Neutrophil (primary cell): ENCODE measurements at regions not wholly inside any gene's neighbourhood (a gene's known extent, or its start where the extent isn't known, plus 50 kb on each side); places are given as distances from the start of the nearest gene placed in this dataset.

ENCODE experiments used
- H3K27ac ChIP-seq: fragments of 200-600 bp; sonication (generic); 2 replicates; pipeline ENCODE4 v1.5.1; 2016; ENCODE audit warnings: mild to moderate bottlenecking, moderate library complexity
- H3K27me3 ChIP-seq: fragments of 200-600 bp; sonication (generic); 2 replicates; pipeline ENCODE4 v1.6.0; 2016; ENCODE audit warnings: mild to moderate bottlenecking
- H3K36me3 ChIP-seq: fragments of 200-600 bp; sonication (generic); 2 replicates; pipeline ENCODE4 v1.5.1; 2017
- H3K4me1 ChIP-seq, 2 experiments: fragments of 200-600 bp in 1 of 2; sonication (generic) in 1 of 2; 1 replicate in 1 of 2; 2 replicates in 1 of 2; pipeline versions ENCODE4 v1.5.1 to v1.6.1; 2013 to 2016; ENCODE audit warnings: low read depth in 1 of 2, low read length in 1 of 2, mild to moderate bottlenecking in 1 of 2, moderate library complexity in 1 of 2; ENCODE audit not compliant: control insufficient read depth in 1 of 2, insufficient read depth in 1 of 2
- H3K4me3 ChIP-seq, 2 experiments: fragments of 200-600 bp in 1 of 2; sonication (generic) in 1 of 2; 1 replicate in 1 of 2; 2 replicates in 1 of 2; pipeline ENCODE4 v1.5.1; 2013 to 2016; ENCODE audit warnings: low read depth in 1 of 2, low read length in 1 of 2, mild to moderate bottlenecking in 1 of 2, moderate library complexity in 1 of 2
- H3K9me3 ChIP-seq: fragments of 200-600 bp; sonication (generic); 2 replicates; pipeline ENCODE4 v1.5.1; 2016
- TF ChIP-seq, protein P1 (sequence below): fragments of 200-600 bp; sonication (generic); IDR thresholded peaks from 2 replicates; pipeline ENCODE4 v1.5.1; 2016; ENCODE audit warnings: antibody characterized with exemption

DNA sequence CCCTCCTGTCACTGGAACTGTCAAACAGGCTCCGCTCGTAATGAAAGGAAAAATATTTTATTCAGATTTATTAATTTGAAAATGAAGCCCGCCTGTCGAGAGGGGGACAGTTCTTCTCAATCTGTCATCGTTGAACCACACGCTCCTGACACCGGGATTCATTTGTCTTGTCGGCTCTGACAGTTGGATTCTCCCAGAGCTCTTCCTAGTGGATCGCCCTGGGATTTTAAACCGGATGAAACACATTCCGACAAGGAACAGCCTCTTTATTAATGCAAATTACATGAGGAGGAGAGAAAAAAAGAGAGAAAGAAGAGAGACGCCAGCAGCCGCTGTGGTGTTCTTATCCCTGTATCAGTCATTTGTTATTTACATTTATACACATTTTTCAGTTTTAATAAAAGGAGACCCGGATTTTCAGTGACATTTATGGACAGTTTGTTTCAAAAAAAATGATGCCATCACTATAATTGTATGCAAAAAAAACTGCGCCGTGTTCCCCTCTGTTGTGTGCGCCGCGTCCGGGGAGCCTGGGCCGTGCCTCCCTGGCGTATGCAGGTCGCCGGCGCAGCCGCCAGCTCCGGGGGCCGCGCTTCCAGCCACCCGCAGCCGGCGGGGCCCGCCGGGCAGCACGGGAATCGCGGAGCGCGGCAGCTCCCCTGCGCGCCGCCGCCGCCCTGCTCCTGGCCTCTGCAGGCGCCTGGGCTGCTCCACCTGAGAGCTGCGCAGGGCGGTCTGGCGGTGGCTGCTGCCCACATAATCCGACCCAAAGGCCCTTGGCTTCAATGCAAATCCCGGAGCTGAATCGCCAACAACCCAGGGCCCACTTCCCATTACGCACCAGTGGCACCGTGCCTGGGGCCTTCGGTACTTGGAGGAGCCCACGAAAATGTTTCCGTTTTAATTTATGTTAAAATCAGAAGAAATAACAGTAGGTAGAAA is 237.9 kb upstream of the PBX1 start:
- H3K4me3 ChIP-seq: no peak overlapping the region
- H3K36me3 ChIP-seq: no peaks in the 10 kb centered on the region
- TF ChIP-seq, protein P1, sequence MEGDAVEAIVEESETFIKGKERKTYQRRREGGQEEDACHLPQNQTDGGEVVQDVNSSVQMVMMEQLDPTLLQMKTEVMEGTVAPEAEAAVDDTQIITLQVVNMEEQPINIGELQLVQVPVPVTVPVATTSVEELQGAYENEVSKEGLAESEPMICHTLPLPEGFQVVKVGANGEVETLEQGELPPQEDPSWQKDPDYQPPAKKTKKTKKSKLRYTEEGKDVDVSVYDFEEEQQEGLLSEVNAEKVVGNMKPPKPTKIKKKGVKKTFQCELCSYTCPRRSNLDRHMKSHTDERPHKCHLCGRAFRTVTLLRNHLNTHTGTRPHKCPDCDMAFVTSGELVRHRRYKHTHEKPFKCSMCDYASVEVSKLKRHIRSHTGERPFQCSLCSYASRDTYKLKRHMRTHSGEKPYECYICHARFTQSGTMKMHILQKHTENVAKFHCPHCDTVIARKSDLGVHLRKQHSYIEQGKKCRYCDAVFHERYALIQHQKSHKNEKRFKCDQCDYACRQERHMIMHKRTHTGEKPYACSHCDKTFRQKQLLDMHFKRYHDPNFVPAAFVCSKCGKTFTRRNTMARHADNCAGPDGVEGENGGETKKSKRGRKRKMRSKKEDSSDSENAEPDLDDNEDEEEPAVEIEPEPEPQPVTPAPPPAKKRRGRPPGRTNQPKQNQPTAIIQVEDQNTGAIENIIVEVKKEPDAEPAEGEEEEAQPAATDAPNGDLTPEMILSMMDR: no peak

DNA sequence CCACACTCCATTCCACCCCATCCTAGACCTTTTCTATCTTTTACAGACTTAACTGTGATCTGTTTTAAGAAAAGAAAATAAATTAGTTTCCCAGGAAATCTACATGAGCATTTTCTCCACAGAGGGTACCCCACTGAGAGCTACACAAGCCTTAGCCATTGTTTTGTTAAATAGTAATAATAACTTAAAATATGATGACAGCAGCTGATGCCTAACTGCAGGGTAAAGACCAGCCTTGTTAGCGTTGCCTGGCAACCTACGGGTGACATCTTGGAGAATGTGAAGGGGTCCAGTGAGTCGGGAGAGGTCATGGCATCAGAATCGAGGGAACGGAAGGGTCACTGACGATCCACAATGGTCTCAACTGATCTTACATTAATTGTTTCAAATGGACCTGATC is 233.2 kb upstream of the PBX1 start:
- peaks cover 21% of the 10 kb centered on the region for H3K27me3 ChIP-seq
- H3K27ac ChIP-seq: no peak overlapping the region
- H3K36me3 ChIP-seq: no peaks in the 10 kb centered on the region
- H3K9me3 ChIP-seq: no peaks in the 10 kb centered on the region
- TF ChIP-seq, protein P1: no peak
- no peaks in the 10 kb centered on the region for H3K4me1 ChIP-seq
- no peak overlapping the region for H3K4me3 ChIP-seq

More for the DNA sequence above, 237.9 kb upstream of the PBX1 start:
- Histone ChIP-seq H3K9me3 (no peaks in the 10 kb centered on the region), H3K4me1 (no peaks in the 10 kb centered on the region), H3K27ac (no peak overlapping the region), H3K27me3 (peaks cover 33% of the 10 kb centered on the region)

DNA sequence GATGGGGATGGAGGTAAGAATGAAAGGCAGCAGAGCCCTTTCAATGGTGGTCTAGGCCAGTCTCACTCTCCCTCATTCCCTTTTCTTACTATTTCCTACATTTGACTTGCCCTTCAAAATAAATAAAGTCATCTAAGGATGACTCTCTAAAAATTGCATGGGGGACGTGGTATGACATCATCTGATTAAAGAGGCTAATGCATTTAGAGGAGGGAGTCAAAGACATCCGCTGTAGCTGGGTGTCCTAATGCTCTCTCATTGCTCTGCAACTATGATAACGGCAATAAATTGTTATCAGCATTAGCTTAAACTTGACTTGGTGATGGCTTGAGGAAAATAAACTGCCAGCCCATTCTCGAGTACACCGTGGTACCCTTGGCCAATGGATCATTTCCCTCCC is 225.6 kb upstream of the PBX1 start:
- no peak overlapping the region for H3K27ac ChIP-seq
- H3K9me3 ChIP-seq: no peaks in the 10 kb centered on the region
- H3K27me3 ChIP-seq: no peaks in the 10 kb centered on the region
- H3K36me3 ChIP-seq: no peaks in the 10 kb centered on the region
- H3K4me3 ChIP-seq: no peak overlapping the region
- H3K4me1 ChIP-seq: no peaks in the 10 kb centered on the region
- TF ChIP-seq, protein P1: no peak

DNA sequence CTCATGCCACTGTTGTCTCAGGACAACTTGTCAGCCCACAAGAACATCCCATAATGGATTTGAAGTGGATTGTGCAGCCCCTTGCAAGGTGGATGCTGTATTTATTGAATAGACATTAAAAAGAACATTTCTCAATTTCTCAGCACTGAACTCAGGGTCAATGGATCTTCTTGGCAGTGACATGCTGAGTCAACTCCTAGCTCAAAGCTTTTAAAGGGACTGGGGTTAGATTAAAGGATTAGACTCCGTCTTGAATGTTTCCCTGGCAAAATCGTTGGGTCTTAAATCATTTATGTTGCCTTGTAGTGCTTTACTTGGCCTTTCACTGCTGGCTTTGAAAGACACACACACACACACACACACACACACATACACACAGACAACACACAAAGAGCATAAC is 221.6 kb upstream of the PBX1 start:
- H3K27ac ChIP-seq: no peak overlapping the region
- H3K4me3 ChIP-seq: no peak overlapping the region
- no peaks in the 10 kb centered on the region for H3K36me3 ChIP-seq
- H3K4me1 ChIP-seq: no peaks in the 10 kb centered on the region
- peaks cover 6% of the 10 kb centered on the region for H3K9me3 ChIP-seq
- no peaks in the 10 kb centered on the region for H3K27me3 ChIP-seq
- TF ChIP-seq, protein P1: no peak

DNA sequence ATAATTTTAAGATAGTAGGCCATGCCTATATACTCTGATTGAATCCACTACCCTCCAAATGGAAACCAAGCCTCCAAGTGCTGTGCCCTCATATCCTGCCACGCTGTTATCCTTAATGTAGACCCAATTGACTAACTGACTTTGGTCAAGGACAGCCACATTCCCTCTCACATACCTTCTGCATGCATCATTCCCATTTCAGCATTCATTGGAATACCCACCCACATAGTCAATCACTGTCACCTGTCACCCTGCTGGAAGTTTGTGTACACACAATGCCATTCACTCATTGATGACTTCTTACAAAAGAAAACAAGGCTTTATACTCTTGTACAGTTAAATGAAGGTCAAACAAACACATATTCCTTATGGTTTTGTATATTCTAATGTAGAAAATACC is 221.1 kb upstream of the PBX1 start:
- TF ChIP-seq, protein P1: no peak
- Histone ChIP-seq H3K4me3 (no peak overlapping the region), H3K36me3 (no peaks in the 10 kb centered on the region), H3K27ac (no peak overlapping the region), H3K27me3 (no peaks in the 10 kb centered on the region), H3K4me1 (no peaks in the 10 kb centered on the region), H3K9me3 (peaks cover 6% of the 10 kb centered on the region)
